ENCODE measurements at regions not wholly inside any gene's neighbourhood (a gene's known extent, or its start where the extent isn't known, plus 50 kb on each side); places are given as distances from the start of the nearest gene placed in this dataset.

GRCh38 chr6:121499666-121500065 is 64.2 kb downstream of the GJA1 start:
- 85 to 87% methylated on average over 2 of the region's 2 CpGs for WGBS, 2 experiments (ENCODE audit: low coverage in 1 of 2, low lambda C conversion rate in 2 of 2, missing lambda C conversion rate in 2 of 2)
- H3K9me2 ChIP-seq (ENCODE audit: insufficient read depth) = no peaks in the 10 kb centered on the region
- H3K4me1 ChIP-seq (ENCODE audit: insufficient read depth) = peaks cover 14% of the 10 kb centered on the region
- no peak overlapping the region for H3K4me3 ChIP-seq
- no peak overlapping the region for H2AFZ ChIP-seq
- H3K4me2 ChIP-seq (ENCODE audit: unreplicated experiment) = no peak overlapping the region
- no peaks in the 10 kb centered on the region for H4K20me1 ChIP-seq (ENCODE audit: insufficient read depth)
- H3K27ac ChIP-seq = no peak overlapping the region
- TF ChIP-seq EZH2phosphoT487 (IDR thresholded peaks at IDR 0.05; ENCODE audit: insufficient read depth, low read depth) (no peak), EZH2 (IDR thresholded peaks at IDR 0.05; ENCODE audit: insufficient read depth, poor library complexity, severe bottlenecking) (no peak)
- H3F3A ChIP-seq (ENCODE audit: insufficient read depth) = peaks cover 12% of the 10 kb centered on the region
- no peaks in the 10 kb centered on the region for H3K79me2 ChIP-seq (ENCODE audit: insufficient read depth)
- H3K9me3 ChIP-seq (ENCODE audit: low read depth) = no peaks in the 10 kb centered on the region
- no peaks in the 10 kb centered on the region for H3K27me3 ChIP-seq (replicated peaks; ENCODE audit: insufficient read depth)
- H3K9ac ChIP-seq = no peak overlapping the region
- H3K36me3 ChIP-seq (ENCODE audit: low read depth) = no peaks in the 10 kb centered on the region
- no peak for DNase-seq
- in situ Hi-C loops (cut with MboI) = no loop called here

GRCh38 chr6:121503589-121503991 is 68.1 kb downstream of the GJA1 start:
- H3K9me2 ChIP-seq (ENCODE audit: insufficient read depth) = no peaks in the 10 kb centered on the region
- no peaks in the 10 kb centered on the region for H4K20me1 ChIP-seq (ENCODE audit: insufficient read depth)
- DNase-seq = peak; percentile 39
- TF ChIP-seq EZH2 (IDR thresholded peaks at IDR 0.05; ENCODE audit: insufficient read depth, poor library complexity, severe bottlenecking) = no peak
- TF ChIP-seq EZH2phosphoT487 (IDR thresholded peaks at IDR 0.05; ENCODE audit: insufficient read depth, low read depth) = no peak
- peaks cover 32% of the 10 kb centered on the region for H3F3A ChIP-seq (ENCODE audit: insufficient read depth)
- WGBS, 2 experiments (ENCODE audit: low coverage in 1 of 2, low lambda C conversion rate in 2 of 2, missing lambda C conversion rate in 2 of 2) = 27 to 32% methylated on average over 2 of the region's 2 CpGs
- no peak overlapping the region for H3K4me3 ChIP-seq
- H3K36me3 ChIP-seq (ENCODE audit: low read depth) = no peaks in the 10 kb centered on the region
- no peak overlapping the region for H3K9ac ChIP-seq
- H3K9me3 ChIP-seq (ENCODE audit: low read depth) = no peaks in the 10 kb centered on the region
- in situ Hi-C loops (cut with MboI) = no loop called here
- H3K27ac ChIP-seq = peak overlapping the region; percentile 62
- no peaks in the 10 kb centered on the region for H3K79me2 ChIP-seq (ENCODE audit: insufficient read depth)
- H3K27me3 ChIP-seq (replicated peaks; ENCODE audit: insufficient read depth) = no peaks in the 10 kb centered on the region
- H3K4me2 ChIP-seq (ENCODE audit: unreplicated experiment) = peak overlapping the region; percentile 45
- peak overlapping the region; percentile 39 for H2AFZ ChIP-seq
- peaks cover 29% of the 10 kb centered on the region for H3K4me1 ChIP-seq (ENCODE audit: insufficient read depth)

DNA sequence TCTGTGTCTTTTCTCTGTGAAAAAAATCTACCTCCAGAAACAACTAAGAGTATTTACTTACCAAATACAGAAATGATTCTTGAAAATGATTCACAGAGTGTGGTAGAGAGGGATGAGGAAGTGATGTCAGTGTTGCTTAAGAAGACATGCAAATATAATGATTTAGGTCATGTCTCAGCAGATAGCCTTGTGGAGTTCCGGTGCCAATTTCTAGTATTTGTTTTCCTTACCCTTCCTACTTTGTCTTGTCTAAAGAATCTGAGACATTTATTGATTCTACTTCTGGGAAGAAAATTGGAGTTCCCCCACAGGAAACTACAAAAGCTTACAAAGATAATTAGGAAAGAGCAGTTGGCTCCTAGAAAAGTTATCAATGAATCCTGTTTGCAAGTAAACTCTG is 68.8 kb downstream of the GJA1 start:
- H3K36me3 ChIP-seq (ENCODE audit: low read depth) = no peaks in the 10 kb centered on the region
- H3K4me3 ChIP-seq = no peak overlapping the region
- peaks cover 32% of the 10 kb centered on the region for H3F3A ChIP-seq (ENCODE audit: insufficient read depth)
- TF ChIP-seq EZH2 (IDR thresholded peaks at IDR 0.05; ENCODE audit: insufficient read depth, poor library complexity, severe bottlenecking) = no peak
- 0 to 10% methylated on average over 1 of the region's 1 CpG for WGBS, 2 experiments (ENCODE audit: low coverage in 1 of 2, low lambda C conversion rate in 2 of 2, missing lambda C conversion rate in 2 of 2)
- no peaks in the 10 kb centered on the region for H3K9me2 ChIP-seq (ENCODE audit: insufficient read depth)
- no peak overlapping the region for H3K9ac ChIP-seq
- H3K4me1 ChIP-seq (ENCODE audit: insufficient read depth) = peaks cover 29% of the 10 kb centered on the region
- no peaks in the 10 kb centered on the region for H4K20me1 ChIP-seq (ENCODE audit: insufficient read depth)
- H3K4me2 ChIP-seq (ENCODE audit: unreplicated experiment) = peak overlapping the region; percentile 45
- no peaks in the 10 kb centered on the region for H3K9me3 ChIP-seq (ENCODE audit: low read depth)
- H3K27me3 ChIP-seq (replicated peaks; ENCODE audit: insufficient read depth) = no peaks in the 10 kb centered on the region
- H3K79me2 ChIP-seq (ENCODE audit: insufficient read depth) = no peaks in the 10 kb centered on the region
- in situ Hi-C loops (cut with MboI) = no loop called here
- H2AFZ ChIP-seq = peak overlapping the region; percentile 39
- DNase-seq = peak; percentile 87
- H3K27ac ChIP-seq = peak overlapping the region; percentile 62

- 100% methylated on average over 2 of the region's 2 CpGs for WGBS, 2 experiments (ENCODE audit: low coverage in 1 of 2, low lambda C conversion rate in 2 of 2, missing lambda C conversion rate in 2 of 2)
- DNase-seq = no peak
- no peak overlapping the region for H3K4me2 ChIP-seq (ENCODE audit: unreplicated experiment)
- H3K79me2 ChIP-seq (ENCODE audit: insufficient read depth) = no peaks in the 10 kb centered on the region
- peaks cover 32% of the 10 kb centered on the region for H3F3A ChIP-seq (ENCODE audit: insufficient read depth)
- no peaks in the 10 kb centered on the region for H3K9me2 ChIP-seq (ENCODE audit: insufficient read depth)
- no peaks in the 10 kb centered on the region for H3K27me3 ChIP-seq (replicated peaks; ENCODE audit: insufficient read depth)
- no peaks in the 10 kb centered on the region for H3K36me3 ChIP-seq (ENCODE audit: low read depth)
- in situ Hi-C loops (cut with MboI) = no loop called here
- H2AFZ ChIP-seq = no peak overlapping the region
- no peak for TF ChIP-seq EZH2 (IDR thresholded peaks at IDR 0.05; ENCODE audit: insufficient read depth, poor library complexity, severe bottlenecking)
- no peak for TF ChIP-seq EZH2phosphoT487 (IDR thresholded peaks at IDR 0.05; ENCODE audit: insufficient read depth, low read depth)
- H3K4me1 ChIP-seq (ENCODE audit: insufficient read depth) = peaks cover 29% of the 10 kb centered on the region
- no peak overlapping the region for H3K9ac ChIP-seq
- no peaks in the 10 kb centered on the region for H3K9me3 ChIP-seq (ENCODE audit: low read depth)
- H3K4me3 ChIP-seq = no peak overlapping the region
- no peak overlapping the region for H3K27ac ChIP-seq
- no peaks in the 10 kb centered on the region for H4K20me1 ChIP-seq (ENCODE audit: insufficient read depth)
Observed at GRCh38 chr6:121505284-121505683, 69.8 kb downstream of the GJA1 start.
